NCI-H187 treated with DMSO at 0.1 percent for 48 hours (cell line): ENCODE measurements at regions not wholly inside any gene's neighbourhood (a gene's known extent, or its start where the extent isn't known, plus 50 kb on each side); places are given as distances from the start of the nearest gene placed in this dataset.
A peak's percentile ranks its signal among the peaks of the same experiment; 100 is the strongest.

ENCODE experiments used
- DNase-seq: peaks from one replicate; lab custom pipeline; 2025; lab: John Stamatoyannopoulos, UW

DNA sequence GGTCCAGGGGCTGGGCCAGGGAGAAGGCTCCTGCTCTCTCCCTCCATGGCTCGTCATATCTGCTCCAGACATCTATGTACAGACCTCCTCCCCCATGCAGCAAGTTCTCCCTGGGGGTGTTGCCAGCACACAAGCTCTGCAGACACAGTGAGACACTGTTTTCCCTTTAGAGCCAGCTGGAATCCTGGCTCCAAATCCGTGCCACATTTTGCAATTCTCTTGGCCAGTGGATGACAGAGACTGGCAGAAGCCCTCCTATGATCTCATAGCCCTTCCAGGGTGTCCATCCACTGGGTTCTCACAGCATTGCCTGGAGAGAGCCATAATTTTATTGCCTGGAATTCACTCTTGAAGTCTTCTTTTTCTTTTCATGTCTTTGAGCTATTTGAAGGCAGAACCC lies 203.9 kb downstream of the TLE3 start:
- no peak for DNase-seq

- DNase-seq, result no peak
Observed at GRCh38 chr15:69895202-69895601, 202.5 kb downstream of the TLE3 start.

- DNase-seq, result no peak
Observed at GRCh38 chr15:69896606-69897005, 201.1 kb downstream of the TLE3 start.

DNA sequence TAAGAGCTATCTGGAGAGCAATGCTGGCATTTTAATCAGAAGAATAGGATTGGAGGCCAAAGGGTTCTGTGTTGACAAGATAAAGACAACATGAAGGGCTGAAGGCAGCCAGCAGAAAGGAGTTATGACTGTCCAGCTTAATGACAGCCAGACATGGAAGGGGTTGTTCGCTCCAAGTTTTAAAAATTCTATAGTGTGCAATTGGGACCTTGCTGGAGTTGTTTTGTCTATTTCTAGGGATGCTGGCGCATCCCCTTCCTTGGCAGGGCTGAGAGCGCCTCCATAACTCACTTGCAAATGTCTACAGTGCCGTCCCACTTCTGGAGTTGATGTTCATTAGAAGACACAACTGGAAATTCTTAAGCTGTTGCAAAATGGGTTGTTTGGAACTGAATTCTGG lies 200.7 kb downstream of the TLE3 start:
- DNase-seq, result no peak

DNA sequence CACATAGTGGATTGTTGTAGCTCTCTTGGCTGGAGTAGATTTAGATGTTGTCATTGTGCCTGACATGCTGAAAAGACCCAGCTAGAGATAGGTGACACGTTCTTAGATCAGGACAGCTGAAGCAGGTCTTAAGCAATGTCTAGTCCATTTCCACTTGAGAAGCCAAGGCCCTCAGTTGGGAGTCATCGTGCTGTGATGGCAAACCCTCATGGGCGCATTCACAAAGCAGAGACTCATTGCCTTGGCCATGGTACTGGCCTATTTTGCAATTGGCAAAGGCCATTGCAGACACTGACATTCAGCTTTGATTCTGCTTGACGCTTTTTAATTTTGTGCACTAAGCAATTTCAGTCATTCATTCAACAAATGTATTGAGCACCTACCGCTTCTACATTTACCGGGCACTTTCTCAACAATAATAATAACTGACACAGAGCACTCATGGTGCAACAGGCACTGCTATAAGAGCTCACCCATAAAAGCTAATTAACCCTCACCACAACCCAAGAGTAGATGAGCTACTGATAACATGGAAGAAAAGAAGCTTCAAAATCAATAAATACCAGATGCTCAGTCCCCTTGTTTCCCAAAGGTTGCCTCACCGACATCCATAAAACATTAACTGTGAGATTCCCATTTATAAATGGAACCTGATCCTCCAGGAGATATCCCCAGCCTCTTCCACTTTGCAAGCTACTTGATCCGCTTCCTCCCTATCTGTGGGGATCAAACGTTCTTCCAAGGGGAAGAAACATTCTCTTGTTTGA lies 200.1 kb downstream of the TLE3 start:
- peak; percentile 31 for DNase-seq

GRCh38 chr15:69898243-69898642 lies 199.5 kb downstream of the TLE3 start:
- DNase-seq, result no peak

- DNase-seq, result no peak
Observed at GRCh38 chr15:69902414-69903062, 195.2 kb downstream of the TLE3 start.

GRCh38 chr15:69903470-69904469 lies 193.9 kb downstream of the TLE3 start:
- no peak for DNase-seq

DNA sequence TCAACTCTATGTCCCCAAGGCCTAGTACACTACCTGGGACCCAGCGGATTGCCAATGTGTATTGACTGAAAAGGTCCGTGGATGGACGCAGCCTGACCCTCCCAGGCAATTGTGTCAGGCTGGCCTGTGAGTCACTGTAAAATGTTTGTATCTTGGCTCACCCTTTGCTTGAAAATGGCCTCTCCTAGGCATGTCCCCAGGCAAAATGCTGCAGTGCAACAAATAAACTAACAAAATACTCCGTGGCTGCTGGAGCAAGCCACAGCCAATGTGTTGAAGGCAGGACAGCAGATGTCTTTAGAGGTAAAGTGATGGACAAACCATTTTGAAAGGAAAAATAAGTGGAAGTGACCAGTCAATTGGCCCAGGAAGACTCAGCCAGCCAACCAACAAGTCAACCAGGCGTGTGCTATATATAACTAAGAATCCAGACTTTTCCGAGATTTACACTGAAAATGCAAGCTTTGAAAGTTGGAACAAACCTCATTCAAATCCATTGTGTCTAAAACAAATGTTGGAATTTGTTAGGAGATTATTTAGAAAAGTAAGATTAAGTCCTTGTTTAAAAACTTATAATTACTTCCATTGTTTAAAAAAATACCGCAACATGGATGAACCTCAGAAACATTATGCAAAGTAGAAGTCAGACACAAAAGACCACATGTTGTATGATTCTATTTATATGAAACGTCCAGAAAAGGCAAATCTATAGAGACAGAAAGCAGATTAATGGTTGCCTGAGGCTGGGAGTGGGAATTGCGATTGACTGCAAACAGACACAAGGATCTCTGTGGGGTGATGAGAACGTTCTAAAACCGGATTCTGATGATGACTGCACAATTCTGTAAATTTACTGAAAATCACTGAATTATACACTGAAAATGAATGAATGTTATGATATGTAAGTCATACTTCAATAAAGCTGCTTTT lies 191.2 kb downstream of the TLE3 start:
- no peak for DNase-seq

DNA sequence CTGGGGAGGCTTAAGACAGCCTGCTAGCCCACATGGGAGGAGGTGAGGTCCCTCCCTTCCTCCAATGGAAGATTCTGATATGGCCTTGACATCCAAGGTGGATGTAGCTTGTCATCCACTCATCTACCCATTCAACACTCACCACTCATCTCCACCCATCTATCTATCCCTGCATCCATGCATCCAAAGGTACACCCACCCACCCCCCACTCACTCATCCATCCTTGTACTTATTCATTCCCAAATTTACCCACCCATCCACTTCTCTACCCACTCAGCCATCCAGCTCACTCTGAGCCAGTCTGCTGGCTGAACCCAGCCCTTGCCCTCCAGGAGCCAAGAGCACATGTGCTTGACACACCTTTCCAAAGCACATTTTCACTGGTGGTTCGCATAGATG lies 189.7 kb downstream of the TLE3 start:
- DNase-seq, result no peak

GRCh38 chr15:69908590-69909420 lies 188.9 kb downstream of the TLE3 start:
- DNase-seq, result no peak

DNA sequence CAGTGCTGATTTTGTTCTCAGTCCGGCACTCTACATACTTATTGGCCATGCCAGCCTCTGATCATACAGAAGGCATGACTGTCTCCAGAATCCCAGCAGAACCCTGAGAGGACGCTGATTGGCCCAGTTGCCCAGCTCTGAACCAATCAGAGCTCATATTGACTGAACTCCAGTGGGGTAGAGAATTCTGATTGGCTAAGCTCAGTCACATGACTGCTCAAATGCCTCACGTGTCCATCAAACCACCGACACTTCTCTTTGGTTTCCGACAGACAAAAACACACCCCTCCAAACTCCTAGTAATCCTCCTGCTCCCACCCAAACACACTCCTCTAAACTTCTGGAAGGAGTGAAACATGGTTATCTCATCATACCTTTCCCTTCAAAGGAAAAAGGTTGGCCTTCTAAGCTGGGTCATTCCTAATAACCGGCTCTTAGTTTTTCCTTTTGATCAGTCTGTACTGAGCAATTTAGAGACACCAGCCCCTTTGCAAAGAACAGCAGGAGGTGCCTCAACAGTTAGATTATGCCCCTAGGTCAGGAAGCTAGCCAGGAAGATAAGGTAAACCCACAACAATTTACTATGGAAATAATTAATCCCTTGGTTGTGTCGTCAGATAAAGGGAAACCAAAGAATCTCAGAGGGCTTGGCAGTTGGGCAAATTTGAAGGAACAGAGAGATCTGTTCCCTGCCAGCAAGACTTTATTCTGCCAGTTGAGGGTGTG lies 187.8 kb downstream of the TLE3 start:
- no peak for DNase-seq

DNA sequence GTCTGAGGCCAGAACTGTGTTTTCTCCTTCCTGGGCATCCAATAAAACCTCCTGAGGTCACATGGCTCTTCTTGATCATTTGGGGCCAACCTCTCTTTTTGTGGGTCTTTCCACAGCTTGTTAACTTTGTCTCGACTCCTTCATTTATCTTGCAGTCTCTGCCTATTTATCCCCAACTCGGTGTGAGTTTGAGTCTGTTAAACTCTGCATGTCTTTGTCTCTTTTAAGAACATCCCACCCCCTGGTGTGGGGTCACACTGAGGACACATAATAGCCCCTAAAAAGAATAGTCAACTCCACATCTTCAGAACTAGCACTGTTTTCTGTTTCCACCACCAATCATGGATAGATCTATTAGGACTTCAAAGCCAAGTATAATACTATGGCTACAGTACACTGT lies 187.2 kb downstream of the TLE3 start:
- DNase-seq, result no peak

DNA sequence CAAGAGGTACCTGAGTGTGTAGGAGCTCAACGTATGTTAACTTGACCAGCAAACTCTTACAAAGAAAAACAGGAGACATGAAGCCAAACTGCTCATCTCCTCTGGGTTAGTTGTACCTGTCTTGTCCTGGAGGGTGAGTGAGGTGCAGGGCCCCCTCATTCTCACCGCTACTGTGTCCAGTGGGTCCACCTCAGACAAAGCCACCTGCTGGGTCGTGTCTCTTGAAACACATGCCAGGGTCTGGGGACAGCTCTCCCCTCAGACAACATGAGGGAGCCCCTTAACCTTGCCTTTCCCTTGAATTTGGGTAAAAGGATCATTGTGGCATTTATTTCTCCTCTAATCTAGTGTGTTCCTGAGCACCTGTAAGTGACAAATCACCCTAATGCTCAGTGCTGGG lies 185.6 kb downstream of the TLE3 start:
- DNase-seq, result no peak

DNA sequence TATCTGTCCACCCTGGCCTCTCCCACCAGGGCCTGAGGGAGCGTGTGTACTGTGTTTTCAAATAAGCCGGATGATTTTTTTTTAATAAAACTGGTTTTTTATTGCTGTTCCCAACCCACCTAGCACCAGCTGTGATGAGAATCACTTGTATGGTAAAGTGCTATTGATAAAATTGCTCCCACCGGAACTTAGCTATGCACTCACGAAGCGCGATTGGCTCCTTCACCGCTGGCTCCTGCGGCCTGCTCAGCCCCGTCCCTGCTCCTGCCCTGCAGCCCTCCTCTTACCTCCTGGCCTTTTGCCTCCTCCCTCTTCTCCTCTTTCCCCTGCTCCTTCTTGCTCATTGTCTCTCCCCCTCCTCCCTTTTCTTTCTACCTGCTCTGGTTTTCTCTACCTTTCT lies 183.7 kb downstream of the TLE3 start:
- no peak for DNase-seq

GRCh38 chr15:69914960-69915359 lies 182.8 kb downstream of the TLE3 start:
- DNase-seq, result no peak

DNA sequence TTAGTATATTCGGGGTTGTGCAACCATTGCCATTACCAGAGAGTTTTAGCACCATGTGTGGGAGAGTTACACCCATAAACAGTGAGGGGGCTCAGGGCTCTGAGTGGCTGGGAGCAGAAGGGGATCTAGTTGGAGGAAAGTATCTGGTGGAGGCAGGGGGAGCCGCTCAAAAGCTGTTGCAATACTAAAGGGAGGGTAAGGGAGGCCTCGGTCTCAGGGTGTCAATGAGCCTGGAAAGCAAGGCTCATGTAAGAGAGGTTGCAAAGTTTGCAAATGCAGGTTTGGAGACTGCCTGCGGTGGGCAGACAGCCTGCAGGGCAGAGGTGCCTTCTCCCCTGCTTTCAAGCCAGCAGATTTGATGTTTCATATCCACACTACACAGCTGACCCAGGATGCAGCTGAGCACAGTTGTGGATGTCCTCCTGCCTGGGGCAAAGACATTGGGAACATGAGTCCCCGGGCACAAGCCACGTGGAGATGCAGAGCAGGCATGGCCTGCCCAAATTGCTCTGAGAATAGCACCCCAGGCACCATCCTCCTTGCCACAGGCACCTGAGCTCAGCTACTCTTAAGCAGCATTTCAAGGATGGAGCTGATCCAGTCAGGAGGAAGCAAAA lies 181.4 kb downstream of the TLE3 start:
- no peak for DNase-seq

GRCh38 chr15:69917056-69917455 lies 180.7 kb downstream of the TLE3 start:
- DNase-seq, result no peak

- DNase-seq, result no peak
Observed at GRCh38 chr15:69919816-69920215, 177.9 kb downstream of the TLE3 start.
